ENCODE measurements at regions not wholly inside any gene's neighbourhood (a gene's known extent, or its start where the extent isn't known, plus 50 kb on each side); places are given as distances from the start of the nearest gene placed in this dataset.

DNA sequence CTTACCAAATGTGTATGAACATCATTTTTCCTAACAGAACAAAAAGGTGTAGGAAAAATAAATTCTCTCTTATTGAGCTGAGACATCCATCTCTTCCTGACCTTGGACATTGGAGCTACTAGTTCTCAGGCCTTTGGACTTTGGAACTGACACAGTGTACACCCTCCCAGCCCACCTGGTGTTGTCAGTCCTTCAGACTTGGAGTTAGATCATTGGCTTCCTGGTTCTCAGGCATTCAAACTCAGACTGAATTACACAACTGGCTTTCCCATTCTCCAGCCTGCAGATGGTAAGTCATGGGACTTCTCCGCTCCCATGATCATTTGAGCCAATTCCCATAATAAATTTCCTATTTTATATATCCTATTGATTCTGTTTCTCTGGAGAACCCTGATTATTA is 84.8 kb upstream of the EDNRA start:
- no peak for DNase-seq
- no peaks in the 10 kb centered on the region for H3K36me3 Mint-ChIP-seq
- Histone ChIP-seq H3K4me3 (ENCODE audit: low read depth, low read length) (no peak overlapping the region), H3K27me3 (ENCODE audit: control insufficient read depth, insufficient read depth, low read length) (no peaks in the 10 kb centered on the region), H3K9me3 (ENCODE audit: control insufficient read depth in 2 of 2, low read length in 2 of 2) (no peaks in the 10 kb centered on the region), H3K36me3 (ENCODE audit: control insufficient read depth, insufficient read depth, low read length) (no peaks in the 10 kb centered on the region), H3K4me1 (ENCODE audit: control insufficient read depth, insufficient read depth, low read length, poor library complexity, severe bottlenecking) (no peaks in the 10 kb centered on the region), H3K27ac (ENCODE audit: insufficient read depth, low read length, poor library complexity, severe bottlenecking) (no peak overlapping the region)
- H3K9me3 Mint-ChIP-seq, result peaks cover 0 to 7% (median 0%) of the 10 kb centered on the region in 7 donors
- no peaks in the 10 kb centered on the region for H3K27me3 Mint-ChIP-seq
- H3K4me1 Mint-ChIP-seq, result no peaks in the 10 kb centered on the region
- H3K4me3 Mint-ChIP-seq, result no peak overlapping the region
- no peak for ATAC-seq (ENCODE audit: low read depth in 2 of 2)
- no peak overlapping the region for H3K27ac Mint-ChIP-seq

DNA sequence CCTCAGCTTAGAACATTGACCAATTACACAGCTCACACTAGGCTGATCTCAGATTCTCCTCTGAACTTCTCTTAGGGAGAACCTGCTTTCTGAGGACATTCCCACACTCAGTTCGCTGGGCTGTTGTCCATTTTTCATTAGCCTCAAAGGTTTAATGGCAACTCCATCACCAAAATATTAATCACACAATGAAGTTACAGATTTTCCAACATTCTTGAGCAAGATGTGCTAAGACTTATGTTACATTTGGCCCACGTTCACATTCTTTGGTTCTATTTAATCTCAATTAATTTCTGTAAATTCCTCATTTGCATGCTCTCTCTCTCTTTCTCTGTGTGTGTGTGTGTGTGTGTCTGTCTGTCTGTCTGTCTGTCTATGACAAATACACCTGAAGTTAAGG is 82.3 kb upstream of the EDNRA start:
- ATAC-seq (ENCODE audit: low read depth in 2 of 2) (no peak), DNase-seq (no peak)
- H3K36me3 ChIP-seq (ENCODE audit: control insufficient read depth, insufficient read depth, low read length), result no peaks in the 10 kb centered on the region
- Mint-ChIP-seq H3K27me3 (no peaks in the 10 kb centered on the region), H3K27ac (no peak overlapping the region), H3K36me3 (no peaks in the 10 kb centered on the region), H3K4me3 (no peak overlapping the region), H3K4me1 (no peaks in the 10 kb centered on the region), H3K9me3 (peaks cover 0 to 4% (median 0%) of the 10 kb centered on the region in 7 donors)
- no peaks in the 10 kb centered on the region for H3K9me3 ChIP-seq (ENCODE audit: control insufficient read depth in 2 of 2, low read length in 2 of 2)
- H3K4me1 ChIP-seq (ENCODE audit: control insufficient read depth, insufficient read depth, low read length, poor library complexity, severe bottlenecking), result no peaks in the 10 kb centered on the region
- no peaks in the 10 kb centered on the region for H3K27me3 ChIP-seq (ENCODE audit: control insufficient read depth, insufficient read depth, low read length)
- H3K27ac ChIP-seq (ENCODE audit: insufficient read depth, low read length, poor library complexity, severe bottlenecking), result no peak overlapping the region
- H3K4me3 ChIP-seq (ENCODE audit: low read depth, low read length), result no peak overlapping the region

DNA sequence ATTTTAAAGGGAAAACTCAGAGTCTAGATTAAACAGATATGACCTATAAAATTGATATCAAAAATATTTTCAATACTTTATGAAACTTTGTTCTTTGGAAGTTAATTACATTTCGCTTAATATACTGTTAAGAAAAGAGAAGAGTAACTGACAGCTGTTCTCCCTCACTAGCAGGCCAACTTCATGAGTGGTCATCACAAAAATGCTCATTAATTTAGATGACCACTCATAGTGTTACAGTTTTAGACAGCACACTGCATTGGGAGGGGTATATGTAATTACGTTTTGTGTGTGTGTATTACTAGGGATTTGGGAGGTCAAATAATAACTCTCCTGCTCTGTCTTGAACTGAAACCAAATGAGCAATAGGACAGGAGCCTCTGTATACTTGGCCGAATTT is 80.2 kb upstream of the EDNRA start:
- no peaks in the 10 kb centered on the region for H3K27me3 Mint-ChIP-seq

DNA sequence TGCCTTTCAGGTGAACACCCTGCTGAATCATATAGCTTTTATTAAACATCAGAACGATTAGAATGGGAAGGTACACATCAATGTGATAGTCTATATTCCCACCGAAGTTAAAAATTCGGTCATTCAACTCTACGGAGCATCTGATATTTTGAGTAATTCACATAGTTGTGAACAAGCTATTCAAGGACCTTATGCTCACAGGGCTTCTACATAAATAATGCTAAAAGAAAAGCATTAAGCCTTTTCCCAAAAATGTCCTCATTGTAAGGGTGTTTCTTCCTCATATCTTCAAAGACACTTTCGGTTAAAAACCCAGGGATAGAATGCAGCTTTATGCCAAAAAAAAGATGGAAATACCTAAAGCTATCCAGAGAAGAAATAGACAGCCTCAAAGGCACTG is 79.7 kb upstream of the EDNRA start:
- Histone ChIP-seq H3K4me1 (ENCODE audit: control insufficient read depth, insufficient read depth, low read length, poor library complexity, severe bottlenecking) (no peaks in the 10 kb centered on the region), H3K4me3 (ENCODE audit: low read depth, low read length) (no peak overlapping the region), H3K27me3 (ENCODE audit: control insufficient read depth, insufficient read depth, low read length) (no peaks in the 10 kb centered on the region), H3K27ac (ENCODE audit: insufficient read depth, low read length, poor library complexity, severe bottlenecking) (no peak overlapping the region), H3K9me3 (ENCODE audit: control insufficient read depth in 2 of 2, low read length in 2 of 2) (no peaks in the 10 kb centered on the region), H3K36me3 (ENCODE audit: control insufficient read depth, insufficient read depth, low read length) (no peaks in the 10 kb centered on the region)
- no peaks in the 10 kb centered on the region for H3K27me3 Mint-ChIP-seq
- no peak overlapping the region for H3K4me3 Mint-ChIP-seq
- DNase-seq (no peak), ATAC-seq (ENCODE audit: low read depth in 2 of 2) (no peak)
- H3K9me3 Mint-ChIP-seq, result peaks cover 0 to 8% (median 4%) of the 10 kb centered on the region in 7 donors
- no peak overlapping the region for H3K27ac Mint-ChIP-seq
- no peaks in the 10 kb centered on the region for H3K36me3 Mint-ChIP-seq
- H3K4me1 Mint-ChIP-seq, result no peaks in the 10 kb centered on the region

More for the DNA sequence above, 80.2 kb upstream of the EDNRA start:
- Histone ChIP-seq H3K4me1 (ENCODE audit: control insufficient read depth, insufficient read depth, low read length, poor library complexity, severe bottlenecking) (no peaks in the 10 kb centered on the region), H3K27ac (ENCODE audit: insufficient read depth, low read length, poor library complexity, severe bottlenecking) (no peak overlapping the region), H3K36me3 (ENCODE audit: control insufficient read depth, insufficient read depth, low read length) (no peaks in the 10 kb centered on the region), H3K27me3 (ENCODE audit: control insufficient read depth, insufficient read depth, low read length) (no peaks in the 10 kb centered on the region), H3K4me3 (ENCODE audit: low read depth, low read length) (no peak overlapping the region), H3K9me3 (ENCODE audit: control insufficient read depth in 2 of 2, low read length in 2 of 2) (no peaks in the 10 kb centered on the region)
- ATAC-seq (ENCODE audit: low read depth in 2 of 2) (no peak), DNase-seq (no peak)
- H3K4me3 Mint-ChIP-seq, result no peak overlapping the region
- no peaks in the 10 kb centered on the region for H3K36me3 Mint-ChIP-seq
- no peaks in the 10 kb centered on the region for H3K4me1 Mint-ChIP-seq
- H3K27ac Mint-ChIP-seq, result no peak overlapping the region
- peaks cover 0 to 8% (median 4%) of the 10 kb centered on the region in 7 donors for H3K9me3 Mint-ChIP-seq

DNA sequence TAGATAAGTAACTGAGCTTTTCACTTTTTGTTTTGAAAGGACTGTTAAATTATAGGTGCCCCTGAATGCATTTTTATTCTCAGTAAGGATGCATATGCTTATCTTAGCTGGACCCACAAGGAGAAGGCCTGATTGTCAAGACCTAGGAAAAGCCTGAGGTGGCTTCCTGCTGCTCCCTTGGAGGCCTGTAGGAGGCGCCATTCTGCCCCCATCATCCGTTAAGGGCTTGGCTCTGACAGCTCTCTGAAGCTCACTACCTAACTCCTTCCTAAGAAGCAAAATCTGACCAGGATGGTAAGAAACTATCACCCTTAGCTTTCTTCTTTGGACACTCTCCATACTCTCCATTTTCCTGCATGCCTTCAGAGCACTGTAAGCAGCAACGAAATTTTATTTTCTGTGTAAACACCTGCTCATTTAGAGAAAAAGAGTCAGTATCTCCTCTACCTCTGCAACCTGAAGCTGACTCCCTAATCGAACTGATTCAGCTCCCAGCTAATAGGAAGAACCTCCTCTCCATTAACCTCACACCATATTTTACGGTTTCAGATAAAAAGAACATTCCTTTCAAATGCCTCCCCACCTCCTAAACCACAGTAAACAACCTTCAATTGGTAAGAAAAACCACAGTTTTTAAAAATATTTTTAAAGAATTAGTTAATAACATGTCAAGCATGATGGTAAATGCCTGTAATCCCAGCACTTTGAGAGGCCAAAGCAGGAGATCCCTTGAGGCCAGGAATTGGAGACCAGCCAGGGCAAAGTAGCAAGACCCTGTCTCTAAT is 73.4 kb upstream of the EDNRA start:
- no peak overlapping the region for H3K4me3 Mint-ChIP-seq
- H3K4me3 ChIP-seq (ENCODE audit: low read depth, low read length), result no peak overlapping the region
- DNase-seq (no peak), ATAC-seq (ENCODE audit: low read depth in 2 of 2) (no peak)
- no peaks in the 10 kb centered on the region for H3K36me3 ChIP-seq (ENCODE audit: control insufficient read depth, insufficient read depth, low read length)
- no peaks in the 10 kb centered on the region for H3K27me3 Mint-ChIP-seq
- H3K4me1 ChIP-seq (ENCODE audit: control insufficient read depth, insufficient read depth, low read length, poor library complexity, severe bottlenecking), result no peaks in the 10 kb centered on the region
- no peaks in the 10 kb centered on the region for H3K36me3 Mint-ChIP-seq
- no peak overlapping the region for H3K27ac Mint-ChIP-seq
- no peaks in the 10 kb centered on the region for H3K4me1 Mint-ChIP-seq
- H3K9me3 ChIP-seq (ENCODE audit: control insufficient read depth in 2 of 2, low read length in 2 of 2), result no peaks in the 10 kb centered on the region
- no peak overlapping the region for H3K27ac ChIP-seq (ENCODE audit: insufficient read depth, low read length, poor library complexity, severe bottlenecking)
- peaks cover 0 to 8% (median 4%) of the 10 kb centered on the region in 7 donors for H3K9me3 Mint-ChIP-seq
- H3K27me3 ChIP-seq (ENCODE audit: control insufficient read depth, insufficient read depth, low read length), result no peaks in the 10 kb centered on the region

DNA sequence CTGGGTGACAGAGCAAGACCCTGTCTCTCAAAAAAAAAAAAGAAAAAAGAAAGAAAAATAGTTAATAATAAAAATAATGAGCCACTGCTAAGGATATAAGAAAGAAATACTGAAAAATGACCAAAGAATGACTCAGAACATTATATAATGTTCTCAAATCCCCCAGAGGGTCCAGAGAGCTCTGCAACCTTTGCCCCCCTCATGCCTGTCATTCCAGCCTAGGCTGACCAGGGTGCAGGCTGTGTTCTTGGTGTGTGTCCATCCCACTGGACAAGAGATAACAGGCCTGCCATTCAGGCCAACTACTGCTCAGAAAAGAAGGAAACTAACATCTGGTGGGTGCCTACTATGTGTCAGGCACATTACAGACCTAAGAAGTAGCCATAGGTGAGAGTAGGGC is 72.7 kb upstream of the EDNRA start:
- H3K36me3 ChIP-seq (ENCODE audit: control insufficient read depth, insufficient read depth, low read length), result no peaks in the 10 kb centered on the region
- no peak overlapping the region for H3K27ac ChIP-seq (ENCODE audit: insufficient read depth, low read length, poor library complexity, severe bottlenecking)
- Mint-ChIP-seq H3K36me3 (no peaks in the 10 kb centered on the region), H3K4me1 (no peaks in the 10 kb centered on the region), H3K9me3 (peaks cover 0 to 8% (median 4%) of the 10 kb centered on the region in 7 donors), H3K27me3 (no peaks in the 10 kb centered on the region), H3K27ac (no peak overlapping the region), H3K4me3 (no peak overlapping the region)
- DNase-seq (no peak), ATAC-seq (ENCODE audit: low read depth in 2 of 2) (no peak)
- no peaks in the 10 kb centered on the region for H3K9me3 ChIP-seq (ENCODE audit: control insufficient read depth in 2 of 2, low read length in 2 of 2)
- no peaks in the 10 kb centered on the region for H3K27me3 ChIP-seq (ENCODE audit: control insufficient read depth, insufficient read depth, low read length)
- no peak overlapping the region for H3K4me3 ChIP-seq (ENCODE audit: low read depth, low read length)
- H3K4me1 ChIP-seq (ENCODE audit: control insufficient read depth, insufficient read depth, low read length, poor library complexity, severe bottlenecking), result no peaks in the 10 kb centered on the region

DNA sequence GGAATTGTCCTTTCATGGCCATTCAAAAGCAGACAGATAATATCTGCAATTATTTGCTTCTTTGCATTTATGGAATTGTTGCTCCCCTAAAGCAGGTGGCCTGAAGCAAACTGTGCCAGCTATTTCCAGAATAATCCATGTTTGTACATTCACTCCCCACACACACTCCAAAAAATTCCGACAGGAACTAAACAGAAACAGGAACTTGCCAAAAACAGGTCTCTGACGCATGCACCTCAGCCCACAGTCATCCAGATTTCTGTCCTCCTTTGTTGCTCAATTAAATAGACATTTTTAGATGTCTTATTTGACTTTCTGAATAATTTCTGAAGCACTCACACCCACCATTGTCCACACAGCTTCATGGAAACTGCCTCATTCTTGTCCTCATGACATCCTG is 71.5 kb upstream of the EDNRA start:
- H3K36me3 ChIP-seq (ENCODE audit: control insufficient read depth, insufficient read depth, low read length), result no peaks in the 10 kb centered on the region
- Mint-ChIP-seq H3K36me3 (no peaks in the 10 kb centered on the region), H3K27ac (no peak overlapping the region), H3K9me3 (peaks cover 0 to 7% (median 4%) of the 10 kb centered on the region in 7 donors), H3K4me1 (no peaks in the 10 kb centered on the region), H3K27me3 (no peaks in the 10 kb centered on the region), H3K4me3 (no peak overlapping the region)
- H3K4me1 ChIP-seq (ENCODE audit: control insufficient read depth, insufficient read depth, low read length, poor library complexity, severe bottlenecking), result no peaks in the 10 kb centered on the region
- ATAC-seq (ENCODE audit: low read depth in 2 of 2), result no peak
- no peak overlapping the region for H3K27ac ChIP-seq (ENCODE audit: insufficient read depth, low read length, poor library complexity, severe bottlenecking)
- H3K9me3 ChIP-seq (ENCODE audit: control insufficient read depth in 2 of 2, low read length in 2 of 2), result no peaks in the 10 kb centered on the region
- DNase-seq, result no peak
- H3K4me3 ChIP-seq (ENCODE audit: low read depth, low read length), result no peak overlapping the region
- no peaks in the 10 kb centered on the region for H3K27me3 ChIP-seq (ENCODE audit: control insufficient read depth, insufficient read depth, low read length)

DNA sequence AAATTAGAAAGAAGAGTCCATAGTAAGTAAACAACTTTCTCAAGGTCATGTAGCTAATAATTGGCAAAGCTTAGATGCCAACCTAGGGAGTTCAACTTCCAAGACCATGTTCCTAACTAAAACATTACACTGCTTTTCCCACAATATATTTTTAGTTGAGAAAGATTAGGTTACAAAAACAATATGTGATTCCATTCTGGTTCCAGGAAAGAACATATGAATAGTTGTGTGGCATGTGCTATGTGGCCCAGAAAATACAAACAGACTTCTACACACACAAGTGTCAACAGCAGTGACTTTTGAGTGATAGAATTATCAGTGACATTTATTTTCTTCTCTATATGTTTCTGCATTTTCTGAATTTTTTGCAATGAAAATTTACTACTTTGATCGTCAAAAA is 62.7 kb upstream of the EDNRA start:
- Histone ChIP-seq H3K4me1 (ENCODE audit: control insufficient read depth, insufficient read depth, low read length, poor library complexity, severe bottlenecking) (no peaks in the 10 kb centered on the region), H3K27me3 (ENCODE audit: control insufficient read depth, insufficient read depth, low read length) (no peaks in the 10 kb centered on the region), H3K27ac (ENCODE audit: insufficient read depth, low read length, poor library complexity, severe bottlenecking) (no peak overlapping the region), H3K36me3 (ENCODE audit: control insufficient read depth, insufficient read depth, low read length) (no peaks in the 10 kb centered on the region), H3K9me3 (ENCODE audit: control insufficient read depth in 2 of 2, low read length in 2 of 2) (no peaks in the 10 kb centered on the region), H3K4me3 (ENCODE audit: low read depth, low read length) (no peak overlapping the region)
- Mint-ChIP-seq H3K27ac (no peak overlapping the region), H3K9me3 (peaks cover 0 to 6% (median 3%) of the 10 kb centered on the region in 7 donors), H3K4me1 (no peaks in the 10 kb centered on the region), H3K36me3 (no peaks in the 10 kb centered on the region), H3K27me3 (no peaks in the 10 kb centered on the region), H3K4me3 (no peak overlapping the region)
- no peak for DNase-seq
- ATAC-seq (ENCODE audit: low read depth in 2 of 2), result no peak
